OCI-LY3 (cell line): ENCODE measurements at regions not wholly inside any gene's neighbourhood (a gene's known extent, or its start where the extent isn't known, plus 50 kb on each side); places are given as distances from the start of the nearest gene placed in this dataset.

Source experiments
- CTCF ChIP-seq: fragments of 200-600, 300-600 bp; sonication (generic); IDR thresholded peaks from 2 replicates; pipeline ENCODE4 v1.5.1; 2014; ENCODE audit warnings: antibody characterized with exemption, low read length, low read depth
- EZH2phosphoT487 ChIP-seq: fragments of 200-600 bp; shearing (Covaris generic); IDR thresholded peaks from 2 replicates; pipeline ENCODE4 v1.6.1; 2018; ENCODE audit warnings: antibody characterized with exemption, mixed run types, low read depth

- TF ChIP-seq CTCF = no peak
- TF ChIP-seq EZH2phosphoT487 = no peak
Measured at GRCh38 chr15:69606144-69606543, 153.5 kb downstream of the RPLP1 start.
